Loucy (cell line): ENCODE measurements at regions not wholly inside any gene's neighbourhood (a gene's known extent, or its start where the extent isn't known, plus 50 kb on each side); places are given as distances from the start of the nearest gene placed in this dataset.

Experiments
- EZH2phosphoT487 ChIP-seq: fragments of 200-600 bp; IDR thresholded peaks from 2 replicates; pipeline ENCODE4 v1.6.1; 2018; ENCODE audit warnings: antibody characterized with exemption, mild to moderate bottlenecking, moderate library complexity, borderline replicate concordance
- TF ChIP-seq, protein P1 (sequence below): fragments of 200-600 bp; sonication (generic); conservative IDR thresholded peaks from 2 replicates; pipeline ENCODE4 v1.5.1; 2014; ENCODE audit warnings: mild to moderate bottlenecking, antibody characterized with exemption, low read length

- TF ChIP-seq EZH2phosphoT487 = no peak
- TF ChIP-seq, protein P1, sequence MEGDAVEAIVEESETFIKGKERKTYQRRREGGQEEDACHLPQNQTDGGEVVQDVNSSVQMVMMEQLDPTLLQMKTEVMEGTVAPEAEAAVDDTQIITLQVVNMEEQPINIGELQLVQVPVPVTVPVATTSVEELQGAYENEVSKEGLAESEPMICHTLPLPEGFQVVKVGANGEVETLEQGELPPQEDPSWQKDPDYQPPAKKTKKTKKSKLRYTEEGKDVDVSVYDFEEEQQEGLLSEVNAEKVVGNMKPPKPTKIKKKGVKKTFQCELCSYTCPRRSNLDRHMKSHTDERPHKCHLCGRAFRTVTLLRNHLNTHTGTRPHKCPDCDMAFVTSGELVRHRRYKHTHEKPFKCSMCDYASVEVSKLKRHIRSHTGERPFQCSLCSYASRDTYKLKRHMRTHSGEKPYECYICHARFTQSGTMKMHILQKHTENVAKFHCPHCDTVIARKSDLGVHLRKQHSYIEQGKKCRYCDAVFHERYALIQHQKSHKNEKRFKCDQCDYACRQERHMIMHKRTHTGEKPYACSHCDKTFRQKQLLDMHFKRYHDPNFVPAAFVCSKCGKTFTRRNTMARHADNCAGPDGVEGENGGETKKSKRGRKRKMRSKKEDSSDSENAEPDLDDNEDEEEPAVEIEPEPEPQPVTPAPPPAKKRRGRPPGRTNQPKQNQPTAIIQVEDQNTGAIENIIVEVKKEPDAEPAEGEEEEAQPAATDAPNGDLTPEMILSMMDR = no peak
Measured at GRCh38 chr9:32875748-32876147, 92.4 kb downstream of the TMEM215 start.
